ENCODE measurements at regions not wholly inside any gene's neighbourhood (a gene's known extent, or its start where the extent isn't known, plus 50 kb on each side); places are given as distances from the start of the nearest gene placed in this dataset.

GRCh38 chr6:94498099-94498498 lies 1078.7 kb upstream of the EPHA7 start:
- Histone ChIP-seq H3K9ac (ENCODE audit: low read length in 5 of 5) (no peak overlapping the region), H3K27me3 (ENCODE audit: control insufficient read depth in 5 of 5, insufficient read depth in 4 of 5, low read length in 5 of 5) (no peaks in the 10 kb centered on the region), H3K36me3 (ENCODE audit: control insufficient read depth in 5 of 5, insufficient read depth in 5 of 5, low read length in 5 of 5) (no peaks in the 10 kb centered on the region), H3K4me1 (ENCODE audit: control insufficient read depth in 5 of 5, insufficient read depth in 5 of 5, low read length in 5 of 5) (no peaks in the 10 kb centered on the region), H3K27ac (ENCODE audit: low read depth, low read length) (no peak overlapping the region), H3K4me3 (ENCODE audit: low read depth in 1 of 5, low read length in 5 of 5) (no peak overlapping the region), H3K9me3 (ENCODE audit: control insufficient read depth in 5 of 5, low read length in 5 of 5) (no peaks in the 10 kb centered on the region)

DNA sequence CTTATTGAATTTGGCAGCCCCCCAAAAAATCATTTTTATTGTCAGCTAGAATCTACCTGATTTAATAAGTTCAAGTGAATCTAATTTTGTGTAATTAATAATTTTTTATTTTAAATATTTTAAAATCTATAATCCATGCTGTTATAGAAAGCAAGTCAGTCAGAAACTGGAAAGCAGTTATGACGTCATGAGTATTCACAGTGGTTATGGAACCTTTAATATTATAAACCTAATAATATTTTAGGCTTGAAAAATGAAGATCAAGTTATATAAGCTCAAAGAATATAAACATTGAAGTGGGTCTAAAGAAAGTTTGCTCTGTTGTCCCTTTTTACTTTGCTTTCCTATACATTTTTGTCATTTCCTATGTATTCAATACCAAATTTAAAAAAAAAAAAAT lies 1075.1 kb upstream of the EPHA7 start:
- Histone ChIP-seq H3K27ac (ENCODE audit: low read depth, low read length) (no peak overlapping the region), H3K9me3 (ENCODE audit: control insufficient read depth in 5 of 5, low read length in 5 of 5) (no peaks in the 10 kb centered on the region), H3K27me3 (ENCODE audit: control insufficient read depth in 5 of 5, insufficient read depth in 4 of 5, low read length in 5 of 5) (no peaks in the 10 kb centered on the region), H3K9ac (ENCODE audit: low read length in 5 of 5) (no peak overlapping the region), H3K4me1 (ENCODE audit: control insufficient read depth in 5 of 5, insufficient read depth in 5 of 5, low read length in 5 of 5) (no peaks in the 10 kb centered on the region), H3K36me3 (ENCODE audit: control insufficient read depth in 5 of 5, insufficient read depth in 5 of 5, low read length in 5 of 5) (no peaks in the 10 kb centered on the region), H3K4me3 (ENCODE audit: low read depth in 1 of 5, low read length in 5 of 5) (no peak overlapping the region)

DNA sequence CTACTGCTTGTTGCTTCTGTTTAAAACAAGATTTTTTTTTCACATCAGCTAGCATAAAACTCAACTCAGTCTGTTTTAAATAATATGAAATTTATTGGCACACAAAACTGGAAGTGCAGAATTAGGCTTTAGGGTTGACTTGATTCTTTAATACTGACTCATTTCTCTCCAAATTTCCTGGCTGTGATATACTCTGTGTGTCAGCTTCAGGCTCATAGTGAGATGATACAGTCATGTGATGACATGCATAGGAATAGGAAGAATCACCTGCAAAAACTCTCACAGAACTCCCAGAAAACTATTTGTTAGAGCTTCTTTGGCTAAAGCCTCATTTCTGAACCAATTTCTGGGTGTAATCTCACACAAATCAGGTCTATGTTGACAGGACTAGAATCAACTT lies 1068.0 kb upstream of the EPHA7 start:
- Histone ChIP-seq H3K9me3 (ENCODE audit: control insufficient read depth in 5 of 5, low read length in 5 of 5) (no peaks in the 10 kb centered on the region), H3K36me3 (ENCODE audit: control insufficient read depth in 5 of 5, insufficient read depth in 5 of 5, low read length in 5 of 5) (no peaks in the 10 kb centered on the region)

DNA sequence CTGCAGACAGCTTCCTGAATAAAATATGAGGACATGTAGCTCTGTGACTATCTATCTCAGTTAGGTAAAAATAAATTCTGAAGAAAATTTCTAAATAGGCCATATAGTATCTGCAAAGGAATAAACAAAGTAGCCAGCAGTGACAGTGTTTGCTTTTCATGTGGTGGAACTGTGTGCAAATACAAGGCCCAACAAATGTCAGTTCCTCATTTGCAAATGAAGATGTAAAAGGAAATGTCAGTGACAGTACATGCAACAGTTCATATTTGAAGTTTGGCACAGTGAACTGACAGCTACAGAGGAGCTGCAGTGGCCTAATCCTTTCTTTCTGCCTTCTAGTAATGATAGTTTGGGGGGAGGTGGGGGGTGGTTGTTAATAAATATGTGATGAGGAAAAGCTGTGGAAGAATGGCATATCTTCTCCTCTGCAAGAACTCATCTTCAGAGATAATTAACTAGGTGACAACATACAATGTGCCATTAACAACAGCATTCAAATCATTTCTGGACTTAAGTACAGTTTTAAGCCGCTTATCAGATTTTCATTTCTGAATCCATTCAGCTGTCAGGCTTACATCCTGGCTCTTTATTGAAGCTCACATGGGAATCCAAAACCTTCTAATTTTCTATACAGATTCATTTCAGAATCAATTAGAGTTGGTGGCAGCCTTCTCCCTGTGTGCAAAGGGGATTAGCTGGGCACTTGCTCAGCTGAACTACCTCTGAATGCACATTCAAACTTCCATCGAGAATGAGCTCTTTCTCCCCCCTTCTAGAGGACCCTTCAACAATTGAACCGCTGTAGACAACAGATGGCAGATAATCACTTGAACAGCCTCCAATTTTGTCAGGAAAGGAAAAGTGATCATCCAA lies 1059.0 kb upstream of the EPHA7 start:
- no peaks in the 10 kb centered on the region for H3K27me3 ChIP-seq (ENCODE audit: control insufficient read depth in 5 of 5, insufficient read depth in 4 of 5, low read length in 5 of 5)
- no peak overlapping the region for H3K27ac ChIP-seq (ENCODE audit: low read depth, low read length)
- no peak overlapping the region for H3K9ac ChIP-seq (ENCODE audit: low read length in 5 of 5)
- peaks cover 0 to 4% (median 0%) of the 10 kb centered on the region in 5 donors for H3K9me3 ChIP-seq (ENCODE audit: control insufficient read depth in 5 of 5, low read length in 5 of 5)
- no peaks in the 10 kb centered on the region for H3K36me3 ChIP-seq (ENCODE audit: control insufficient read depth in 5 of 5, insufficient read depth in 5 of 5, low read length in 5 of 5)
- no peaks in the 10 kb centered on the region for H3K4me1 ChIP-seq (ENCODE audit: control insufficient read depth in 5 of 5, insufficient read depth in 5 of 5, low read length in 5 of 5)
- H3K4me3 ChIP-seq (ENCODE audit: low read depth in 1 of 5, low read length in 5 of 5), result no peak overlapping the region

More for the DNA sequence above, 1068.0 kb upstream of the EPHA7 start:
- Histone ChIP-seq H3K4me1 (ENCODE audit: control insufficient read depth in 5 of 5, insufficient read depth in 5 of 5, low read length in 5 of 5) (no peaks in the 10 kb centered on the region), H3K27me3 (ENCODE audit: control insufficient read depth in 5 of 5, insufficient read depth in 4 of 5, low read length in 5 of 5) (no peaks in the 10 kb centered on the region), H3K9ac (ENCODE audit: low read length in 5 of 5) (no peak overlapping the region), H3K4me3 (ENCODE audit: low read depth in 1 of 5, low read length in 5 of 5) (no peak overlapping the region), H3K27ac (ENCODE audit: low read depth, low read length) (no peak overlapping the region)

DNA sequence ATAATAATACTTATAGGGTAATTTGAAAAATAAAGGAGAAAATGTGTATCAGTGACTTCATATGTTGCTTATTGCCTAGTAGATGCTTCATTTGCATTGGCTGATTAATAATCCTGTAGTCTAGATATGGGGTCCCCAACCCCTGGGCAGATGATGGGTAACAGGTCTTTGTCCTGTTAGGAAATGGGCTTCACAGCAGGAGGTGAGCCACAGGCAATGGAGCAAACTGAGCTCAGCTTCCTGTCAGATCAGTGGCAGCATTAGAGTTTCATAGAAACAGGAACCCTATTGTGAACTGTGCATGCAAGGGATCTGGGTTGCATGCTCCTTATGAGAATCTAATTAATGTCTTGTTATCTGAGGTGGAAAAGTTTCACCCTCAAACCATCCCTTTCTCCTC lies 1049.5 kb upstream of the EPHA7 start:
- Histone ChIP-seq H3K27me3 (ENCODE audit: control insufficient read depth in 5 of 5, insufficient read depth in 4 of 5, low read length in 5 of 5) (no peaks in the 10 kb centered on the region), H3K4me1 (ENCODE audit: control insufficient read depth in 5 of 5, insufficient read depth in 5 of 5, low read length in 5 of 5) (no peaks in the 10 kb centered on the region), H3K9me3 (ENCODE audit: control insufficient read depth in 5 of 5, low read length in 5 of 5) (no peaks in the 10 kb centered on the region), H3K36me3 (ENCODE audit: control insufficient read depth in 5 of 5, insufficient read depth in 5 of 5, low read length in 5 of 5) (no peaks in the 10 kb centered on the region), H3K9ac (ENCODE audit: low read length in 5 of 5) (no peak overlapping the region), H3K4me3 (ENCODE audit: low read depth in 1 of 5, low read length in 5 of 5) (no peak overlapping the region), H3K27ac (ENCODE audit: low read depth, low read length) (no peak overlapping the region)

GRCh38 chr6:94464018-94464510 lies 1044.7 kb upstream of the EPHA7 start:
- Histone ChIP-seq H3K27me3 (ENCODE audit: control insufficient read depth in 5 of 5, insufficient read depth in 4 of 5, low read length in 5 of 5) (no peaks in the 10 kb centered on the region), H3K36me3 (ENCODE audit: control insufficient read depth in 5 of 5, insufficient read depth in 5 of 5, low read length in 5 of 5) (no peaks in the 10 kb centered on the region), H3K27ac (ENCODE audit: low read depth, low read length) (no peak overlapping the region), H3K9me3 (ENCODE audit: control insufficient read depth in 5 of 5, low read length in 5 of 5) (no peaks in the 10 kb centered on the region), H3K9ac (ENCODE audit: low read length in 5 of 5) (no peak overlapping the region), H3K4me1 (ENCODE audit: control insufficient read depth in 5 of 5, insufficient read depth in 5 of 5, low read length in 5 of 5) (no peaks in the 10 kb centered on the region), H3K4me3 (ENCODE audit: low read depth in 1 of 5, low read length in 5 of 5) (no peak overlapping the region)

DNA sequence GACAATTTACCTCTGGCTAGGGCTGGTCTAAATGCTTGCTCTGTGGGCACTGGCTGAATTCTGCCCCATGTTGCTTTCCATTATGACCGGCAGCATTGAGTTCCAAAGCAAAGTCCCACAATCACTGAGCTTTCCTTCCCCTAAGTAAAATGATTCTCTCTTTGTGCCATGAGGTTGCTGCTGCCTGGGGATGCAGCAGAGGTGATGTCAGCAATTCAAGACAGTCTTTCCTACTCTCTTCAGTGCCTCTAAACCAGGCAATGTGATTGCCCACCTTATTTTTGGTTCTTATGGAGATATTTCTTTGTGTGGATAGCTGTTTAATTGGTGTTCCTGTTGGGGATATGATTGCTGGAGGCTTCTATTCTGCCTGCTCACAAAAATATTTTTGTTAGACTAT lies 1043.9 kb upstream of the EPHA7 start:
- no peaks in the 10 kb centered on the region for H3K36me3 ChIP-seq (ENCODE audit: control insufficient read depth in 5 of 5, insufficient read depth in 5 of 5, low read length in 5 of 5)
- no peak overlapping the region for H3K27ac ChIP-seq (ENCODE audit: low read depth, low read length)
- H3K4me3 ChIP-seq (ENCODE audit: low read depth in 1 of 5, low read length in 5 of 5), result no peak overlapping the region
- no peaks in the 10 kb centered on the region for H3K4me1 ChIP-seq (ENCODE audit: control insufficient read depth in 5 of 5, insufficient read depth in 5 of 5, low read length in 5 of 5)
- no peak overlapping the region for H3K9ac ChIP-seq (ENCODE audit: low read length in 5 of 5)
- no peaks in the 10 kb centered on the region for H3K27me3 ChIP-seq (ENCODE audit: control insufficient read depth in 5 of 5, insufficient read depth in 4 of 5, low read length in 5 of 5)
- H3K9me3 ChIP-seq (ENCODE audit: control insufficient read depth in 5 of 5, low read length in 5 of 5), result no peaks in the 10 kb centered on the region

DNA sequence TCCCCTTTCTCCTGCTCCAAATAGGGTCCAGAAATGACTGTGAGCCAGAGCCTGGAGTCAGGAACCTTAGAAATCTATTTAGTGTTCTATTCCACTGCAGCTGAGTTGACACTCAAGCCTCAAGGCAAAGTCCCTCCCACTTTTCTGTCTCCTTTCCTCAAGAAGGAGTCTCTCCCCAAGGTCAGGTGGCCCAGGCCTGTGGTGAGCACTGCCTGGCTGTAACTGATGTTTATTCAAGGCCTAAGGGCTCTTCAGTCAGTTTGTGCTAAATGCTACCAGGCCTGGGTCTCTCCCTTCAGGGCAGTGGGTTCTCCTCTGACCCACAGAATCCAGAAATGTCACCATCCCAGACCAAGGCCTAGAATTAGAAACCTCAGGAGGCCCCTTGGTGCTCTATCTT lies 1042.9 kb upstream of the EPHA7 start:
- no peaks in the 10 kb centered on the region for H3K4me1 ChIP-seq (ENCODE audit: control insufficient read depth in 5 of 5, insufficient read depth in 5 of 5, low read length in 5 of 5)
- no peak overlapping the region for H3K4me3 ChIP-seq (ENCODE audit: low read depth in 1 of 5, low read length in 5 of 5)
- no peak overlapping the region for H3K9ac ChIP-seq (ENCODE audit: low read length in 5 of 5)
- H3K9me3 ChIP-seq (ENCODE audit: control insufficient read depth in 5 of 5, low read length in 5 of 5), result no peaks in the 10 kb centered on the region
- H3K27me3 ChIP-seq (ENCODE audit: control insufficient read depth in 5 of 5, insufficient read depth in 4 of 5, low read length in 5 of 5), result no peaks in the 10 kb centered on the region
- no peak overlapping the region for H3K27ac ChIP-seq (ENCODE audit: low read depth, low read length)
- no peaks in the 10 kb centered on the region for H3K36me3 ChIP-seq (ENCODE audit: control insufficient read depth in 5 of 5, insufficient read depth in 5 of 5, low read length in 5 of 5)

DNA sequence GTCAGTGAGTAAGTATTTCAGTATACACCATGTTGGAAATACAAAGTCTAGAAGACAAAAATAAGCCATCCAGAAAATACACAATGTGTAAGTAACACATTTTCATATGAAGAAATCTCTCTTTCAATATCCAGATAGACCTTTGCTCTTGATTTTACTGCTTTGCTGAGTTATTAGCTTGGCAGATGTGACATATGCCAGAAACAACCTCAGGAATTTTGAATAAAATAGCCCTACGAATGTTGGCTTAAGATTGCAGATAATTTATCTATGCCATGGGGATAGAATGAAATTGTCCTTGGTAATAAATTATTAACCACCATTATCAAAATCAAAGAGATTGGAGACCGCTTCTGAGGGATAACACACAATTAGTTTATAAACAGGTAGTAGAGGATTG lies 1036.9 kb upstream of the EPHA7 start:
- no peak overlapping the region for H3K27ac ChIP-seq (ENCODE audit: low read depth, low read length)
- no peaks in the 10 kb centered on the region for H3K36me3 ChIP-seq (ENCODE audit: control insufficient read depth in 5 of 5, insufficient read depth in 5 of 5, low read length in 5 of 5)
- H3K9me3 ChIP-seq (ENCODE audit: control insufficient read depth in 5 of 5, low read length in 5 of 5), result no peaks in the 10 kb centered on the region
- no peak overlapping the region for H3K4me3 ChIP-seq (ENCODE audit: low read depth in 1 of 5, low read length in 5 of 5)
- H3K4me1 ChIP-seq (ENCODE audit: control insufficient read depth in 5 of 5, insufficient read depth in 5 of 5, low read length in 5 of 5), result peaks cover 0 to 7% (median 0%) of the 10 kb centered on the region in 5 donors
- no peaks in the 10 kb centered on the region for H3K27me3 ChIP-seq (ENCODE audit: control insufficient read depth in 5 of 5, insufficient read depth in 4 of 5, low read length in 5 of 5)
- H3K9ac ChIP-seq (ENCODE audit: low read length in 5 of 5), result no peak overlapping the region

DNA sequence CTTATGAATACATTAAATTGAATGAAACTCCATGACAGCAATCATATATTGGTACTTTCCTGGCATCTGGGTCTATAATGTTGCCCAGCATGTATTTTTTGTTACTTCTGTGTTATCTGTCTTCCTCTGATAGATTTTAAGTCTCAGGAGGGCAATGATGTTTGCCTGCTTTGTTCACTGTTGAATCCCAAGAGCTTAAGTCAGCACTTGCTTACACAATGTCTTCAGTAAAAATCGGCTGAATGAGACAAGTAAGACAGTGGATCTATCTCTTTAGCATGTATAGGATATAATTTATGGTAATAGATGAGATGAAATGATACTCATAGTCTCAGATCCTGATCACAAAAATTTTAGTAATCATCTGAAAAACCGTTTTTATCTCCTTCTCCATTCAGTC lies 1034.9 kb upstream of the EPHA7 start:
- no peaks in the 10 kb centered on the region for H3K36me3 ChIP-seq (ENCODE audit: control insufficient read depth in 5 of 5, insufficient read depth in 5 of 5, low read length in 5 of 5)
- peaks cover 0 to 7% (median 0%) of the 10 kb centered on the region in 5 donors for H3K4me1 ChIP-seq (ENCODE audit: control insufficient read depth in 5 of 5, insufficient read depth in 5 of 5, low read length in 5 of 5)
- no peak overlapping the region for H3K27ac ChIP-seq (ENCODE audit: low read depth, low read length)
- H3K4me3 ChIP-seq (ENCODE audit: low read depth in 1 of 5, low read length in 5 of 5), result no peak overlapping the region
- H3K9me3 ChIP-seq (ENCODE audit: control insufficient read depth in 5 of 5, low read length in 5 of 5), result no peaks in the 10 kb centered on the region
- no peak overlapping the region for H3K9ac ChIP-seq (ENCODE audit: low read length in 5 of 5)
- H3K27me3 ChIP-seq (ENCODE audit: control insufficient read depth in 5 of 5, insufficient read depth in 4 of 5, low read length in 5 of 5), result no peaks in the 10 kb centered on the region
